K562 (cell line): ENCODE measurements at regions not wholly inside any gene's neighbourhood (a gene's known extent, or its start where the extent isn't known, plus 50 kb on each side); places are given as distances from the start of the nearest gene placed in this dataset.

Experiments
- ATAC-seq: fragments of 200-7000 bp; cut with Tn5 transposase; 3 replicates; pipeline ENCODE4 v1.9.1; 2020; ENCODE audit warnings: moderate library complexity
- BruUV-seq: library from RNA; stranded (reverse); fragments of 400-500 nt; replicated peaks from 2 replicates; lab custom pipeline; 2021; lab: Mats Ljungman, UMichigan
- CTCF ChIA-PET: fragments of 300-600 bp; formaldehyde crosslinking; extraction: SDS; loops from one replicate; lab custom pipeline; 2021; ENCODE audit warnings: low intra/inter-chr PET ratio; lab: Yijun Ruan, JAX
- POLR2A ChIA-PET: fragments of 300-600, 350-650 bp; sonication (Branson Sonifier 250); formaldehyde crosslinking; extraction: SDS; loops from one replicate; lab custom pipeline; 2021; ENCODE audit warnings: antibody characterized with exemption, inconsistent platforms; lab: Yijun Ruan, JAX
- DNase-seq, 4 experiments: peaks; one replicate each; pipeline versions ENCODE4 v3.0.0 to v3.0.0-alpha.2; 2011 to 2018; ENCODE audit warnings: low spot score in 3 of 4, mixed read lengths in 3 of 4; ENCODE audit errors: extremely low read depth in 1 of 4
- FAIRE-seq: peaks from 2 replicates; lab custom pipeline; 2011; peaks lifted over from hg19 to GRCh38; lab: Jason Lieb, UNC
- H2AFZ ChIP-seq: 2 replicates; pipeline ENCODE4 v1.6.0; 2011; ENCODE audit warnings: low read depth, low read length, control low read depth, inconsistent platforms
- H3K27ac ChIP-seq: fragments of 200-600 bp; 3 replicates; pipeline ENCODE4 v1.8.0; 2011; ENCODE audit warnings: low read depth, mild to moderate bottlenecking, control low read depth, inconsistent platforms, low read length, moderate library complexity, mixed read lengths; ENCODE audit errors: extremely low read depth
- H3K27me3 ChIP-seq, 2 experiments: fragments of 300-600 bp in 1 of 2; 2 replicates in 1 of 2; 3 replicates in 1 of 2; pipeline versions ENCODE4 v1.6.0 to v1.8.0; 2011; ENCODE audit warnings: inconsistent platforms in 2 of 2, low read length in 2 of 2, mild to moderate bottlenecking in 1 of 2, mixed read lengths in 1 of 2, moderate library complexity in 1 of 2; ENCODE audit not compliant: control insufficient read depth in 2 of 2, insufficient read depth in 2 of 2
- H3K36me3 ChIP-seq: fragments of 300-600 bp; 3 replicates; pipeline ENCODE4 v1.8.0; 2011; ENCODE audit warnings: mild to moderate bottlenecking, low read length, inconsistent platforms; ENCODE audit not compliant: control insufficient read depth, insufficient read depth
- H3K4me1 ChIP-seq, 2 experiments: fragments of 200-600 bp in 1 of 2; replicated peaks in 1 of 2; 2 replicates in 1 of 2; 3 replicates in 1 of 2; pipeline versions ENCODE4 v1.5.1 to v1.8.0; 2011; ENCODE audit warnings: inconsistent platforms in 2 of 2, low read length in 2 of 2, mild to moderate bottlenecking in 1 of 2, mixed read lengths in 1 of 2, moderate library complexity in 1 of 2; ENCODE audit not compliant: control insufficient read depth in 2 of 2, insufficient read depth in 2 of 2
- H3K4me2 ChIP-seq: 2 replicates; pipeline ENCODE4 v1.6.1; 2011; ENCODE audit warnings: low read length, control low read depth, inconsistent platforms, mixed read lengths; ENCODE audit not compliant: insufficient read depth
- H3K4me3 ChIP-seq: fragments of 200-600 bp; sonication (generic), shearing (Covaris generic); 2 replicates; pipeline ENCODE4 v1.5.1; 2016; ENCODE audit warnings: control low read depth, inconsistent platforms
- H3K79me2 ChIP-seq: fragments of 200-600 bp; 3 replicates; pipeline ENCODE4 v1.8.0; 2011; ENCODE audit warnings: low read length, inconsistent platforms; ENCODE audit not compliant: control insufficient read depth, insufficient read depth
- H3K9ac ChIP-seq, 2 experiments: 2 replicates each; pipeline versions ENCODE4 v1.6.0 to v1.6.1; 2011; ENCODE audit warnings: low read depth in 2 of 2, low read length in 2 of 2, control low read depth in 1 of 2, inconsistent platforms in 1 of 2, mild to moderate bottlenecking in 1 of 2, mixed read lengths in 1 of 2; ENCODE audit not compliant: insufficient read depth in 1 of 2
- H3K9me1 ChIP-seq: one replicate; pipeline ENCODE4 v1.6.0; 2011; ENCODE audit warnings: inconsistent platforms, mild to moderate bottlenecking, low read length, moderate library complexity; ENCODE audit not compliant: control insufficient read depth, insufficient read depth
- H3K9me3 ChIP-seq: replicated peaks from 2 replicates; pipeline ENCODE4 v1.5.1; 2011; ENCODE audit warnings: low read depth, low read length, inconsistent platforms; ENCODE audit not compliant: control insufficient read depth, insufficient read depth
- H4K20me1 ChIP-seq: replicated peaks from 2 replicates; pipeline ENCODE4 v1.6.1; 2011; ENCODE audit warnings: low read length, inconsistent platforms, mixed read lengths; ENCODE audit not compliant: control insufficient read depth, insufficient read depth
- NR1H2 ChIP-seq: sonication (generic); formaldehyde crosslinking; IDR thresholded peaks from 2 replicates; pipeline ENCODE4 v1.4.0; 2020; ENCODE audit warnings: mild to moderate bottlenecking, missing genetic modification reagents
- SMARCA4 ChIP-seq: fragments of 450-650 bp; IDR thresholded peaks from 2 replicates; pipeline ENCODE4 v1.6.1; 2016
- THRAP3 ChIP-seq: fragments of 450-650 bp; IDR thresholded peaks from 2 replicates; pipeline ENCODE4 v1.6.1; 2016; ENCODE audit warnings: mild to moderate bottlenecking, inconsistent platforms, borderline replicate concordance
- ZNF609 ChIP-seq: sonication (generic); formaldehyde crosslinking; IDR thresholded peaks from 2 replicates; pipeline ENCODE4 v1.8.1; 2023; ENCODE audit warnings: missing genetic modification reagents, mild to moderate bottlenecking, borderline replicate concordance
- WGBS: fragments of 100-300 bp; shearing (Covaris generic); methylation state at CpG from one replicate; pipeline ENCODE4 v1.1.6; 2016; ENCODE audit warnings: low coverage, mixed read lengths; ENCODE audit not compliant: insufficient coverage; ENCODE audit errors: missing lambda C conversion rate; 5-methylcytosine and 5-hydroxymethylcytosine counted together
- in situ Hi-C: fragments of 300-500 bp; cut with MboI; formaldehyde crosslinking; loops from 4 replicates; pipeline ENCODE4 v1.15.0; 2018; ENCODE audit warnings: inconsistent platforms, mixed read lengths
- intact Hi-C: fragments of 100-400 bp; cut with micrococcal nuclease; formaldehyde crosslinking; loops from 2 replicates; pipeline ENCODE4 v1.14.2; 2022

DNA sequence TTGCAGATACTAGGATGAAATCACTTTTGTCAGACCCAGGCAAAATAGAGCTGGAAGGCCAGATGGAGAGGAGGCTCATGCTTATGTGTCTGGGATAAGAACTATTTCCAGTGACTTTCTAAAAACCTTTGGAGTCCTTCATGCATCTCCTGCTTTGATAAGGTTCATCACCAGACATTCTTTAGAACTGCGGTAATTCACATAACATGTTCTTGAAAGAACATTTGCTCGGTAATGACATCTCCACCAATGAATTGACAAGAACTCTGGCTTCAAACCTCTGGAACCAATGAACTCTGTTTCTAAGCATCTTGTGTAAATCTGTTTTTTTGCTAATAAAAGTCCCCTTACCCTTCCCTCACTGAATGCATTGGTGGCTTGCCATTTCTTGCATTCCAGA, 112.0 kb upstream of the KL start:
- CTCF ChIA-PET: no interaction called here
- Histone ChIP-seq H4K20me1 (no peaks in the 10 kb centered on the region), H3K4me3 (no peak overlapping the region), H2AFZ (no peak overlapping the region), H3K9me1 (no peaks in the 10 kb centered on the region), H3K9me3 (no peaks in the 10 kb centered on the region), H3K4me2 (no peak overlapping the region), H3K27me3 (no peaks in the 10 kb centered on the region), H3K9ac (no peak overlapping the region), H3K79me2 (no peaks in the 10 kb centered on the region), H3K4me1 (no peaks in the 10 kb centered on the region), H3K36me3 (no peaks in the 10 kb centered on the region)
- in situ Hi-C loops (no loop called here), intact Hi-C loops (no loop called here)
- 0% methylated on average over 2 of the region's 2 CpGs for WGBS
- ATAC-seq (no peak), FAIRE-seq (no peak), DNase-seq (no peak)
- BruUV-seq: no TSS peak
- TF ChIP-seq ZNF609 (CRISPR knock-in tag) (no peak), NR1H2 (CRISPR knock-in tag) (no peak), THRAP3 (no peak), SMARCA4 (no peak)
- TF ChIP-seq, all 486 proteins: peak for 0
- POLR2A ChIA-PET: no interaction called here
- no peak overlapping the region for H3K27ac ChIP-seq
